Activated B cell treated with CpG ODN at 0.5 μM for 24 hours (primary cell): ENCODE measurements at regions not wholly inside any gene's neighbourhood (a gene's known extent, or its start where the extent isn't known, plus 50 kb on each side); places are given as distances from the start of the nearest gene placed in this dataset.

Source experiments
- ATAC-seq: fragments of 200-7000 bp; cut with Tn5 transposase; one replicate; pipeline ENCODE4 v1.10.0; 2021; ENCODE audit warnings: low read depth, mild to moderate bottlenecking, moderate library complexity
- CTCF ChIA-PET: fragments of 350-600 bp; sonication (Branson Sonifier 250); formaldehyde crosslinking; loops from one replicate; lab custom pipeline; 2021; ENCODE audit warnings: antibody characterized with exemption; lab: Charles Lee
- POLR2A ChIA-PET: fragments of 350-600 bp; sonication (Branson Sonifier 250); formaldehyde crosslinking; loops from one replicate; lab custom pipeline; 2021; ENCODE audit warnings: antibody characterized with exemption; lab: Charles Lee
- DNase-seq: peaks from one replicate; pipeline ENCODE4 v3.0.0; 2022
- H3K27ac Mint-ChIP-seq: one replicate; pipeline ENCODE4 v1.8.0; 2020; ENCODE audit warnings: mixed read lengths
- H3K27me3 Mint-ChIP-seq: one replicate; pipeline ENCODE4 v1.8.0; 2021; ENCODE audit warnings: mixed read lengths
- H3K36me3 Mint-ChIP-seq: one replicate; pipeline ENCODE4 v1.8.0; 2021; ENCODE audit warnings: low read depth, mixed read lengths
- H3K4me1 Mint-ChIP-seq: one replicate; pipeline ENCODE4 v1.8.0; 2021; ENCODE audit warnings: mixed read lengths
- H3K4me3 Mint-ChIP-seq: one replicate; pipeline ENCODE4 v1.8.0; 2020; ENCODE audit warnings: mild to moderate bottlenecking, mixed read lengths
- H3K9me3 Mint-ChIP-seq: one replicate; pipeline ENCODE4 v1.8.0; 2020; ENCODE audit warnings: mixed read lengths
- CTCF ChIP-seq: fragments of 200-600 bp; IDR thresholded peaks from one replicate; pipeline ENCODE4 v1.8.0; 2022; ENCODE audit warnings: antibody characterized with exemption, mild to moderate bottlenecking
- intact Hi-C: fragments of 100-400 bp; cut with micrococcal nuclease; formaldehyde crosslinking; loops from one replicate; pipeline ENCODE4 v1.15.1; 2024

DNA sequence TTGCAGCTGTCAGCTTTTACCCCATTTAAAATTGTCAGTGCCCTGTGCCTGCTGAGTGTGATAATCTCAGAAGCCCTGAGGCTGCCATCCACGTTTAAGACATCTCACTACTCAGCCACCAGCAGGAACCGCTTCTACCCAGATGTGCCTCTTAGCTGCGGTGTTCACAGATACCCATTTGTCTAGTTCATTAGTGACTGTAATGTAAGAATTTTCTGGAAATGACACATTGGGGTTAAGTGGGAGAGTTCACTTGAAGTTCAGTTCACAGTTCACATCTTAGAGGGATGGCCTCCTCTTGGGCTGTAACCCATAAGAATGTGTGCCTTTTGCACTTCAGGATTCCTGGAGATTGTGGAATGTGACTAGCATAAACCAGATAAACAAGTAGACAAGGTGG lies 477.7 kb downstream of the BTBD3 start:
- H3K27me3 Mint-ChIP-seq, result no peaks in the 10 kb centered on the region
- ChIA-PET CTCF (no interaction called here), POLR2A (no interaction called here)
- DNase-seq (no peak), ATAC-seq (no peak)
- H3K4me3 Mint-ChIP-seq, result no peak overlapping the region
- peaks cover 5% of the 10 kb centered on the region for H3K9me3 Mint-ChIP-seq
- H3K36me3 Mint-ChIP-seq, result no peaks in the 10 kb centered on the region
- intact Hi-C loops, result no loop called here
- H3K4me1 Mint-ChIP-seq, result no peaks in the 10 kb centered on the region
- H3K27ac Mint-ChIP-seq, result no peak overlapping the region
- no peak for TF ChIP-seq CTCF

- Mint-ChIP-seq H3K27ac (no peak overlapping the region), H3K36me3 (no peaks in the 10 kb centered on the region), H3K27me3 (no peaks in the 10 kb centered on the region), H3K4me1 (no peaks in the 10 kb centered on the region), H3K4me3 (no peak overlapping the region), H3K9me3 (peaks cover 4% of the 10 kb centered on the region)
- intact Hi-C loops, result no loop called here
- ChIA-PET POLR2A (no interaction called here), CTCF (no interaction called here)
- DNase-seq (no peak), ATAC-seq (no peak)
- TF ChIP-seq CTCF, result no peak
Observed at GRCh38 chr20:12395760-12396159, 478.1 kb downstream of the BTBD3 start.

DNA sequence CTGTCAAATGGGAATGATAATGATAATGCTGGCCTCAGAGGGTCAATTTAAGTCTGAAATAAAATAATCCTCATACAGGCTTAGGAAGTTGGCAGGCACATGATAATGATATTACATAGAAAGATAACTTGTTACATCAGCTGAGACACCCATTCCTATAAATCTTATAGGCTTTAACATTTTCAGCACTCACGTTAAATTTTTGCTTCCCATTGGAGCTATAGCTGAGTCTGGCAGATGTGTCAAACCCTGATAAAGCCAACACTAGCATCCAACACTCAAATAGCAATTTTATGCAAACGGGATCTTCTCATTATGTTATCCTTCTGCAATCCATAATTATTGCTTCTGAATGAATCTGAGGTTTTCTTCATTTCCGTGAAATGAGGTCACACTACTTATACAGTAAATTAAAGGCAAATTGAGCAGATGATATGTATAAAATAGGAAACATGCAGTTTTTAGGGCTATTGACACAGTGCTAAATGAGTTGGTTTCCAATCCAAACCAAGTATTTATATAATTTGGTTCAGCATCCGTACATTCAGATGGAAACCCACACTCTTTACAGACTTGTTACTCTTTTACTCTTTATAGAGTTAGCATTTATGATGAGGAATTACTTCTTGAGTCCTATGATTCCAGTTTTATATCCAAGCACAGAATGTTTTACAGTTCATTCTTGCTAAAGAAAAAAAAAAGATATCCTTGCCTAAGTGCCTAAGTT lies 481.6 kb downstream of the BTBD3 start:
- Mint-ChIP-seq H3K4me3 (no peak overlapping the region), H3K4me1 (no peaks in the 10 kb centered on the region), H3K9me3 (peaks cover 7% of the 10 kb centered on the region), H3K36me3 (no peaks in the 10 kb centered on the region), H3K27me3 (no peaks in the 10 kb centered on the region), H3K27ac (no peak overlapping the region)
- intact Hi-C loops, result no loop called here
- ATAC-seq, result no peak
- POLR2A ChIA-PET, result no interaction called here
- CTCF ChIA-PET, result no interaction called here
- no peak for TF ChIP-seq CTCF
- DNase-seq, result no peak

DNA sequence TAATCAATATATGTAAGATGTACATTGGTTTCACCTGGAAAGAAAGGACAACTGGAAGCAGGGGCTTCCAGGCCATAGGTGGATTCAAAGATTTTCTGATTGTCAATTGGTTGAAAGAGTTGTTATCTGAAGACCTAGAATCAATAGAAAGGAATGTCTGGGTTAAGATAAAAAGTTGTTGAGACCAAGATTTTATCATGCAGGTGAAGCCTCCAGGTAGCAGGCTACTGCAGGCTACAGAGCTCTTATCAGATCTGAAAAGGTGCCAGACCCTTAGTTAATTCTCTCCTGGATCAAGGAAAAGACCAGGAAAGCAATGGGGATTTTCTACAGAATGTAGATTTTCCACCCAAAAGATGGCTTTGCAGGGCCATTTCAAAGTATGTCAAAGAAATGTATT lies 487.2 kb downstream of the BTBD3 start:
- Mint-ChIP-seq H3K27me3 (no peaks in the 10 kb centered on the region), H3K36me3 (no peaks in the 10 kb centered on the region), H3K27ac (no peak overlapping the region), H3K9me3 (peaks cover 25% of the 10 kb centered on the region), H3K4me1 (no peaks in the 10 kb centered on the region), H3K4me3 (no peak overlapping the region)
- POLR2A ChIA-PET, result no interaction called here
- intact Hi-C loops, result no loop called here
- ATAC-seq (no peak), DNase-seq (no peak)
- CTCF ChIA-PET, result no interaction called here
- no peak for TF ChIP-seq CTCF

- TF ChIP-seq CTCF, result no peak
- no peak overlapping the region for H3K27ac Mint-ChIP-seq
- ATAC-seq, result no peak
- peaks cover 28% of the 10 kb centered on the region for H3K9me3 Mint-ChIP-seq
- no peaks in the 10 kb centered on the region for H3K27me3 Mint-ChIP-seq
- ChIA-PET CTCF (no interaction called here), POLR2A (no interaction called here)
- DNase-seq, result no peak
- intact Hi-C loops, result no loop called here
- no peaks in the 10 kb centered on the region for H3K4me1 Mint-ChIP-seq
- no peak overlapping the region for H3K4me3 Mint-ChIP-seq
- H3K36me3 Mint-ChIP-seq, result no peaks in the 10 kb centered on the region
Observed at GRCh38 chr20:12406978-12407377, 489.3 kb downstream of the BTBD3 start.
